HG03095 (cell line): ENCODE measurements at regions not wholly inside any gene's neighbourhood (a gene's known extent, or its start where the extent isn't known, plus 50 kb on each side); places are given as distances from the start of the nearest gene placed in this dataset.
"Not testable (repeated sequence)": the region's sequence is repeated elsewhere in the genome, so short reads cannot be mapped to it uniquely, and the experiment has no call there.

Experiments
- ATAC-seq: cut with Tn5 transposase; IDR thresholded peaks from one replicate; pipeline ENCODE4 v1.9.1; 2021; ENCODE audit warnings: moderate library complexity; ENCODE audit not compliant: unreplicated experiment

DNA sequence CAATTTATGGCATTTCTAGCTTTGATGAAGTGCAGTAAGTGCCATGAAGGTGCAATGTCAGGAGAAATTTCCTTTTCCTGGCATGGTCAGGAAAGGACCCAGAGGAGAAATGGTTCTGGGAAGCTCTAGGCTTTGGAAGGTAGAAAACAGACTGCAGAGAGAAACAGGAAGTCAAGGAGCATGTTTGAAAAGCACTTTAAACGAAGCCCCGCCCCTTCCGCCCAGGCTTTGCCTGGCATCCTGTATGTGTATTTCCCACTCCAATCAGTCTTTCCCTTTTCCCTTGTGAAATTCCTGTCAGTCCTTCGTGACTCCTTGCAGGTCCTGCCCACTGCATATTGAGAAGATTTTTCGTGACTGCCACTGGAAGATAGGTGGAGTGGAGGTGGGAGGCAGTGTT, 320.9 kb upstream of the SASH1 start:
- ATAC-seq = no peak

DNA sequence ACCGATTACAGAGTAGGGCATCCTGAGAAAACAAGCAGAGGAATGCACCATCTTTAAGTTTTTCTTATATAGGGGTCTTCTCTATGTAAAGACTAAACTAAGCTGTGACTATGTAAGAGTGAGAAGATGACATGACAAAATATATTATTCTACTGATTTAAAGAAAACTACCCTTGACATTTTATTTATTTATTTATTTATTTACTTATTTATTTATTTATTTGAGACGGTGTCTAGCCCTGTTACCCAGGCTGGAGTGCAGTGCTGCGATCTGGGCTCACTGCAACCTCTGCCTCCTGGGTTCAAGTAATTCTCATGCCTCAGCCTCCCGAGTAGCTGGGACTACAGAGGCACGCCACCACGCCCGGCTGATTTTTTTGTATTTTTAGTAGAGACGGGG, 320.4 kb upstream of the SASH1 start:
- not testable (repeated sequence) for ATAC-seq

DNA sequence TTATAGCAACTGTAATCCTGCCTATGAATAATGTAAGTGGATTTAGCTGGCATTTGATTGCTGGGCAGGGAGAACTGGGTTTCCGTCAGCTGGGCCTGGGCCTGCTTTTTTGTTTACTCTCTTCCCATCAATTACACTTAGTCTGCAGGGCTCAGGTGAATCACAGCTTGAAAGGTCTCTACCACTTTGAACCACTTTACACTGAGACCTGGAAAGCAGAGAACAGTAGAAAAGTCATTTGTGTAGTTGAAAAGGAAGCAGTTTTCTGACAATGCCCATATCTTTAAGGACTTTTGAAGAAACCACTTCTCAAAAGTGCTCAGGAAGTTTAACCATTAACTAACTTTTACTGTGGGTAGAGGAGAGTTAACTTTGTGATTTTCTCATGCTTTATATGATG, 315.4 kb upstream of the SASH1 start:
- no peak for ATAC-seq

DNA sequence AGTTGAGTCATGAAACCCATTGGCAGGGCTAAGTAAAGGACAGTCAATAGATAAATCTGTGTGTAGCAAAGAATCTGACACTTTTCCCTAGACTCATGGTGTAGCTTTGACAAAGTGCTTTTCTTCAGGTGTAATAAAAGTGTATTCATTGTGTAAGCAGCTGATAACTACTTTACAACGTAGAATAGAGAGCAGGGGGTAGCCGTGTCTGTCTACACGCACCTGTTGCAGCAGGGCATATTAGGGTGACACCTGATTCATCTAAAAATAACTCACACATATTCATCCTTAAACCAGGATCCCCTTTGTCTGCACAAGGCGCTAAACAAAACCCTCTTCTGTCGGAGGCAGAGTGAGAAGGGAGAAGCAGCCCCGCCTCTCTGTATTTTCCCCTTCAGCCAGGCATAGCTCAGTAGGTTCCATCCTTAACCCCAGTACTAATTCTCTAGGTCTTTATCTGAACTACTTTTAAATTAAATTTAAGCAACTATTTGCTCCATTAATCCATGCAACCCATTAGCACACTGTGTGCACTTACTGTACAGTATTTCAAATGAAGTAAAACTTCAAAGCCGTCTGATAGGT, 306.7 kb upstream of the SASH1 start:
- no peak for ATAC-seq

DNA sequence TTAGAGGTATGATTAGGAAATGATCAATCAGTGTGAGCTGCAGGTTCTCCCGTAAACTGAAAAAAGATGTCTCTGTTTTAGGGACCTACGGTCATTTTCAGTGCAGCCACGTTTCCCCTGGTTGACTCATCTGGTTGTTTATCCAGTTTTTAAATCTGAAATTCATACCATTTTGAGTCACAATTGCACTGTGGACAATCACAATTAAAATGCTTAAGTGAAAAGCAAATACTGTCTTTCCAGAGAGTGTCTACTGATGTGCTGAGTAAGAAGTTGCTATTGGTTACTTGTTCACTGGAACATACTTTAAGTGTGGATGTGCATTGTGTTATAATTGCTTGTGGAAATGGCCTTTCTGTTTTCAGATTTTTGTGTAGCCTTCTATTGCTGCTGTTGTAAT, 305.1 kb upstream of the SASH1 start:
- no peak for ATAC-seq

DNA sequence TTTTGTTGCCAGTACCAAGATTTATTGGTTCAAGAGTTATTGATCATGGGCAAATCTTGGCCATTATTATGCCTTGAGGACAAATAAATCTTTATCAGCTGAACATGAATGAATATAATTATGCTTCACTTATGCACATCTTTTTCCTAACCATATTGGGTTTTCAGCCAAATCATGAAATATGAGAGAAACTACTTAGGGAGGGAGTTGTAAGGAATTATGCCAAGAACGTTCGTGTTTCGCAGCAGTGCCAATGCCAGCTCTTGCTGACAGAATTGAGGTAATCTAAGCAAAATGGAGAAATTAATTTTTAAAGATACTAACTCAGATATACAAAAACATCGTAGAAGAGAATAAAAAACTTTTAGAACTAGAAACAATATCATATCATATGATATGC, 301.1 kb upstream of the SASH1 start:
- ATAC-seq = no peak

DNA sequence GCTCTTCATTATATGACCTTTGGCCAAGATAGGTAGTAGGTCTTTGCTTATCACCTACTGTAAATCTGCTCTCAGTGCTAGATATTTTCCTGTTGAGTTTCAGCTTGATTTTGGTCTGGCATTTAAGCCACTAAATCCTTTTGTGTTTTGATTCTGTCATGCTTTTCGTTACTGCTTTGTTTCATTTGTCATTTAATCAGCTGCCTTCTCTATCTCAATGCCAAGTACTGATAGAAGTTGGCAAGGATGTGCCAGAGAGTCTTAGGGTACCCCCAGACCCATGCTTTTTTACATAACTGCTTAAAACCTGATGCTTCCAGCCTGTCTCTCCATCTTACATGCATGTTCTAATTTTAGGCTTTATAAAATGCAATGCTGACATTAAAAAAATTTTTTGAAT, 300.1 kb upstream of the SASH1 start:
- ATAC-seq = no peak

DNA sequence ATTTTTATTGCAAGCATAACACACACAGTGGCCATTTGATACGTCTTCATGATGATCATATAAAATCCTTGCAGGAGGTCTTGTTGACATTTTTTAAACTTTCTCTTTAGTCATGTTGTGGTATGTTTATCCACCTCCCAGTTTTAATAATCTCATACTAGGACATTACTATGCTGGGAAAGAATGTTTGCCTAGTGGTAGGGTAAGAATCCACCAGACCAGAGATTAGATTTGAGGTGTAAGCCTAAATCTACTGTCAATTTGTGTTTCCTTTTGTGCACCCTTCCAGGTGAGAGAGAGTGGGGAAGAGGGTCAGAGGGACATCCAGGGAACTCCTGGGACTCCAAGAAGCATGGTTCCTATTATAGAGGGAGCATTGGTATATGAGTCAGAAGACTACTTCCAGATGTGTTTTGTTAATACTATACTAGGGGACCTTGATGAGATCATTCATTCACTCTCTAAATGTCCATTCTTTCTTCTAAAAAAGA, 298.3 kb upstream of the SASH1 start:
- ATAC-seq = no peak

DNA sequence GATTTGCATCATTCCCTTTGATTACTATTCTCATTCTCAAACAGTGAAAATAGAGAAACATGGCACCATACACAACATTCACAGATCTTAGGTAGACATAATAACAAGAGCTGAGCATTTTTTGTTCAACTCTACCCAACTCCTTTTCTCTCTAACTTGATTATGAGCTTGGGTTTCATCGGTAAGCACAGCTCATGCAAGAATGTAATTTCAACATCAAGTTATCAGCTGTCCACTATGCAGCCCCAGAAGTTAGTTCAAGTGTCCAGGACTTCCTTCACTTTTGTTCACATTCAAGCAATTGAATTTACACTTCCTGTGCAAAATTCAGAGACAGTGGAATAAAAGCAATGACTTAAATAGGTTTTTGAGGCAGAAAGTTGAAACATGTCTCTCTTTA, 297.7 kb upstream of the SASH1 start:
- no peak for ATAC-seq

DNA sequence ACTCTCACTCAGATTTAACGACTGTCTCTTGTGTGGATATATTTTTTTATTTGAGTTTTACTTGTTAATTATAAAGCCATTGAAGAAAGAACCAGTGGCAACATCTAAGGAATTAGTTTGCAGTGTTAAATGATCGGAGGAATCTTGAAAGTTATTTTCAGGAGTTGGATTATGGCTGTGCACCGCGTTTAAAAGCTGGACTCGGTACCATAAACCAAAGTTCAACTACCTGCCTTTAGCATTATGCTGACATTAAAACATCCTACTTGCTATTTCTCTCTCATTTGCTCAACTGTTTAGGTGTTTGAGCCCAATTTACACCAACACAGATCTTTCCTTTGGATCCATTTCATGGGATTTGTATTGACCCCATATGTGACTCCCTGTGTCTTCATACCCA, 289.4 kb upstream of the SASH1 start:
- no peak for ATAC-seq

DNA sequence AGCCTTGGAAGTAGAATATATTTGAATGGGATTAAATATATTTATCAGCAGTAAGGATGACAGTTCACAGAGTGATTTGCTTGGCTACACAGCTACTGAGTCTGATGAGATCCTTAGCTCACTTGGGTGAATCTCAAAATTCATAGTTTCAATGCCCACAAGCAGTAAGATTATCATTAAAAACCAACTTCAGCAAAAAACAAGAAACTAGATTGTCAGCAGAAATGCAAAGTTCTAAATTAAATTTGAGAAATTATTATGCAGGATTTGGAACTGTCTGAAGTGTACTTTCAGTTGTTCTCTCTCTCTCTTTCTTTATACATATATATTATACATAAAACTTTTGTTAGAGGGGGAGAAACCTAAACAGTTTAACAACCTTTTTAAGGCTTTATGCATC, 288.8 kb upstream of the SASH1 start:
- ATAC-seq = no peak

DNA sequence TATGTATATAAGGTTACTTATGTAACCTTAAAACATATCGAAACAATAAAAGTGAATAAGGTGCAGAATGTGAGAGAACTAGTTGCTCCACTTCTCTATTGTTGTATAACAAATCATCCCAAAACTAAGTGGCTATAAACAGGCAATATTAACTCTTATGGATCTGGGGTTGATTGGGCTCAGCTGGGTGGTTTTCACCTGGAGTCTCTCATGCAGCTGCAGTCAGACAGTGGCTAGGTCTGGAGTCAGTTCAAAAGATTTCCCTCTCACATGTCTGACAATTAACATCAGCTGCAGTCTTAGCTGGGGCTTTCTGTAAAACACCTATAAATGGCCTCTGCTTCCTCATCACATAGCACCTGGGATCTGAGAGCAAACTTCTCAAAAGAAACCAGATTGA, 288.4 kb upstream of the SASH1 start:
- no peak for ATAC-seq

DNA sequence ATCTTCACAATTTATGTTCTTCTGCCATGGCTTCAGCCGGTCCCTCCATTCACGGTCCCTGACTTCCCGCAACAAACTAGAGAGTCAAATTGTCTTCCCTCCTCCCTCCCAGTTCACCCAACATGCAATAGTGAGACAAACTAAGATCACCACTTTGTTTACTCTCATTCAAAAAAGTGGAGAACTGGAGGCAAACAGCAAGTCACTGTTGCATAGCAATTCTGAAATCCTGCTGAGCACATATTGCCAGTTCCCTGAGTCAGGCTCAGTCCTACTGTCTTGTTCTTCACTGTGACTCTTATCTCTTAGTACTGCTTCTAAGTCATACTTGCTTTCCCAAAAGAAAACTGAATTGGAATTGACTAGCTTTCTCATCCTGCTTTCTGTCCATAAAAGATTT, 287.2 kb upstream of the SASH1 start:
- no peak for ATAC-seq

DNA sequence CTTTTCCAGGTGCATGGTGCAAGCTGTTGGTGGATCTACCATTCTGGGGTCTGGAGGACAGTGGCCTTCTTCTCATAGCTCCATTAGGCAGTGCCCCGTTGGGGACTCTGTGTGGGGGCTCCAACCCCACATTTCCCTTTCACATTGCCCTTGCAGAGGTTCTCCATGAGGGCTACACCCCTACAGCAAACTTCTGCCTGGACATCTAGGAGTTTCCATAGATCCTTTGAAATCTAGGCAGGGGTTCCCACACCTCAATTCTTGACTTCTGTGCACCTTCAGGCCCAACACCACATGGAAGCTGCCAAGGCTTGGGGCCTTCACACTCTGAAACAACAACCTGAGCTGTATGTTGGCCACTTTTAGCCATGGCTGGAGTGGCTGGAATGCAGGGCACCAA, 282.8 kb upstream of the SASH1 start:
- ATAC-seq = no peak

DNA sequence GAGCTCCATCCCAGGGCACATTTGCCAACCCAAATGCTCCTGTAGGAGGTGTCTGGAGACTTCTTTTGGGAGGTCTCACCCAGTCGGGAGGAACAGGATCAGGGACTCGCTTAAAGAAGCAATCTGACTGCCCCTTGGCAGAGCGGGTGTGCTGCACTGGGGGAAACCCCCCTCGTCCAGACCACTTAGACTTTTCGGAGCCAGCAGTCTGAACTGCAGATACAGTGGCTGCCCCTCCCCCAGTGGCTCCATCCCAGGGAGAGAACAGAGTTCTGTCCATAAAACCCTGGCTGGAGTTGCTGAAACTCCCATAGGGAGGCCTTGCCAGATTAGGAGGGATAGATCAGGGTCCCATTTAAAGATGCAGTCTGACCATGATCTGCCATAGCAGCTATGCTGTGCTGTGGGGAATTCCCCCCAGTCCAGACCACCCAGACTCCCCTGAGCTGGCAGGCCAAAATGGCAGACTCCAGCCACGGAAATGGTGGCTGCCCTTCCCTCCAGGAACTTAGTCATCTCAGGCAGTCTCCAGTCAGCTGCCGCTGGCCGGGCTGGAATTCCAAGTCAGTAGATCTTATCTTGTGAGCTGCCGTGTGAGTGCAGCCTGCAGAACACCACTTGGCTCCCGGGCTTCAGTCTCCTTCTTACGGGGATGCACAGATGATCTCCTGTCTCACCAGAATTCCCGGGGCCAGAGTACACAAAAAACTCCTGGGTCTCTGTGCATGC, 278.1 kb upstream of the SASH1 start:
- ATAC-seq = no peak

DNA sequence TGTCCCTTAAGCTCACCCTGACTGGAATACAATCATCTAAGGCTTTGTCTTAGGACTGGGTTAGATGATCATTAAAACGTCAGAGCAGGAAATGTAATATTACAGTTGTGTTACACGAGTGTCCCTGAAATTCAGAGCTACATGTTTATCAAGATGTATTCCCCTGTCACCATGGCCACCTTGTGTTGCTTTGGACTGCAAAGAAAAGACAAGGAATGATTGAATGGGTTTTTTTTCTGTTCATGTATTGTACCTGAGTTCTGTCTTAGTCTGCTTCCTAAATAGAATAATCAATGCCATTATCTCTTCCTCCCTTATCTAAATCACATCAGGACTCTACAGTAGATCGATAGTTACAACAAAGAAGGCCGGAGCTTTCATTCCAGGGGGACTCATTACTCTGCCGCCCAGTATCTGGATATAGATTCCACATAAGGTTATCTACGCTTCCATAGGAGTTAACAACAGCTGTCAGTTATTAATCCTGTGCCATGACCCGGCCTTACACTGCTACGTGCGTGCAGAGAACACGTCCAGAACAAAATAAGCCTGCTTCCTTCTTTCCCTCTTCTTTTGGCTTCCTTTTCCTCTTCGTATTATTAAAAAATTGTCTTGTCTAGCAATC, 274.1 kb upstream of the SASH1 start:
- no peak for ATAC-seq

DNA sequence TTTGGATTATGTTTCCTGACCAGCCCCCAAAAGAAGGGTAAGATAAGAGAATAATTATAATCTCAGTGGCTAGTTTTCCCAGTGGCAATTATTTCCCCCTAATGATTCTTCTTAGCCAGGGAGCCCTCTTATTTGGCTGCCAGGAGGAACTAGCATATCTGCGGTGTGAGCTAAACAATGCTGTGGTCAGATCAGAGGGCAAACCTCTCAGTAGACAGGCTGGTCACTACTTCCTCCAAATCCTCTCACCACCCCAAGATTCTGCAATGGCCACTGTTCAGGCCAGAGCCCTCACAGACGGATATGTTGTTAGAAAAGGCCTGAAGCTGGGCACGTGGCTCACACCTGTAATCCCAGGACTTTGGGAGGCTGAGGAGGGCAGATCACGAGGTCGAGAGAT, 273.4 kb upstream of the SASH1 start:
- no peak for ATAC-seq

DNA sequence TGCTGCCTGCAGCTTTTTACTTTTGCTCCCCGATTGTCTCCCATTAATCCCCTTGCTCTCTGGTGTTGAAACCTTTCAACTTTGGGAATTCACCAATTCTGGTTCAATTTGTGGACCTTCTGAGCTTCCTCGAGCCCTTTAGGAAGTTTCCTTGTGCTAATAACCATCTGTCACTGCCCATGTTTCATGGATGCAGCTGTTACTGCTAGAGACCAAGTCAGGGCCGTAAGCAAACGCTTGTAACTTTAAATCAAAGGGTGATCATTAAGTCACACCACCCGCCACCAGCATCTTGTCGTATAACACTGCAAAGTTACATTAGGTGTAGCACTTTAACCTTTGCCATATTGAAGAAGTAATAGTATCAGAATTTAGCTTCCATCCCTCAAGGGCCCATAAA, 268.3 kb upstream of the SASH1 start:
- no peak for ATAC-seq

DNA sequence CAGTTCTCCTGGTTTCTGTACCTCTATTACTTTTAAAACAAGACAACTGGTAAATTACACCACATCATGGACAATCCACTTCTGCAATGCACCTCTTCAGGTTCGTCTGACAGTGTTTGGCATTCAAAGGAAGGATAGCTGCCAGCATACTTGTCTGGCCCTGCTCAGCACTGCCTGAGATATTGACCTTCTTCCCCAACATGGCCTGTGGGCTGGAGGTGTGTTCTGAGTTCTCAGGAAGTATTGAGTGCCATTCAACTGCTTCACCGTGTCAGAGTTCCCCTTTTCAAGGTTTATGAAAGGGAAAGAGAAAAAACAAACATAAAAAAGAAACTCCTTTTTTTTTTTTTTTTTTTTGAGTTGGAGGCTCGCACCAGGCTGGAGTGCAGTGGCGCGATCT, 267.9 kb upstream of the SASH1 start:
- no peak for ATAC-seq

DNA sequence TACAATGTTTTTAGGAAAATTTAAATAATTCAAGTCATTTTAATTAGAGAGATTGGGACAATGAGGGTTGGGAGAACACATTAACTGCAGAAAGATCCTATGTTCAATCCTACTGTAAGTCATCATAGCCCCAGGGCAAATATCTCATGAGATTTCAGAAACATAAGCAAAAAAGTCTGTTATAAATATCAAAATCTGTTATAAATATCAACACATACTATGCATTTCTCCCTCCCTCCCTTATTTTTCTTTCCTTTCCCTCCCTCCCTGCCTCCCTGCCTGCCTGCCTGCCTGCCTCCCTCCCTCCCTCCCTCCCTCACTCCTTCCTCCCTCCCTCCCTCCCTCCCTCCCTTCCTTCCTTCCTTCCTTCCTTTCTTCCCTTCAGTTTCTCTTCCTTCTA, 267.3 kb upstream of the SASH1 start:
- ATAC-seq = no peak

DNA sequence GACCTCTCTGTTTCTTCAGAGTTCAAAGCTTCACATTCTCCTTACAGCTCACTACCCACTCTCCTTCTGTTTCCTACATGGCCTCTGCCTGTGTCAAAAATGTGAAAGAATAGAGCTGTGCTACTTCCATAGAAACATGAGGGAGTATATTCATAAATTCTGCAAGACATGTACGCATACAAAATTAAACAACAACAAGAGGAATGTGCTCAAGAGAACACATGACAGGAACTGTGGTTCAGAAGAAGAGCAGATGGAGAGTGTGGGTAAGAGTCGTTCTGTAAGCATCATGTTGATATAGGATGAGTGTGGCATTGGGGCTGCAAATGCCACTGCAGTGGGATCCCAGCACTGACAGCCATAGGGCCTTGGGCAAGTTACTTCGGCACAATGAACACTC, 266.6 kb upstream of the SASH1 start:
- ATAC-seq = no peak

DNA sequence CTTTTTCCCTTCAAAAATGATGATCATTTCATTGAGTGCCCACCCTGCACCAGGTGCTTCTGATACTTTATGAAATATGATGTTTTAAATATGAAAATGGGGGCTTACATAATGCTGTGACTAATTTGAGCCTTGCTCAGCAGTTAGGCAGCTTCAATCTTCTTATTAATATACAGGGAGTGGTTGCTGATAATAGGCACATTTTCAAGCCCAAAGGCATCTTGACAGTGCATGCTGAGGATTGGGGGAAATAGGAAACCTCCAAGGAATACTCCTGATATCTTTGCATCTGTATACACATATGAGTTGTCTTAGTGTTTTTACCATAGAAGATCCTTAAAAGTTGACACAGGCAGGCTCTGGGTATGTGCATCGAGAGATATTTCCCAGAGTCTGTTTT, 262.3 kb upstream of the SASH1 start:
- no peak for ATAC-seq

DNA sequence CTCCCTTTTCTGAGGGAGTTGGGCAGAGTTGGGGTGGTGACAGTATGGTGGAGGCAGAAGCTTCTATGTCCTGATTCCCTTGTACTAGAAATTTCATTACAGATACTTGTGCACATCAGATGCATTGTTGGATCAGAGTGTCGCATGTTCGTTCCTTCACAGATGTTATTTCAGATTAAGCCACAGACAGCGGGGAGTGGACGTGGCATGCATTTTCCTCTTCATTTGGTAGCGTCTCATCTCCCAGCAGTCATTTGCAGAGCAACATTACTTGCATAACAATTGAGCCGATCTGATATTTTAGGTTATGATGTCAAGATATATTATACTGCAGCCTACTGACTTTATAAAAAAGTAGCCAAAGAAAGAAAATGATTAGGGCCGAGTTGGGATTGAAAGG, 261.6 kb upstream of the SASH1 start:
- no peak for ATAC-seq
